Bronchial epithelial cell (primary cell): ENCODE measurements at regions not wholly inside any gene's neighbourhood (a gene's known extent, or its start where the extent isn't known, plus 50 kb on each side); places are given as distances from the start of the nearest gene placed in this dataset.

Experiments
- DNase-seq: peaks from one replicate; pipeline ENCODE4 v3.0.0-alpha.2; 2010; ENCODE audit warnings: low read depth
- FAIRE-seq: peaks from 2 replicates; lab custom pipeline; 2011; peaks lifted over from hg19 to GRCh38; lab: Jason Lieb, UNC
- H3K27me3 ChIP-seq: 2 replicates; pipeline ENCODE4 v1.5.1; 2011; ENCODE audit warnings: low read length; ENCODE audit not compliant: control insufficient read depth, insufficient read depth
- H3K36me3 ChIP-seq: 2 replicates; pipeline ENCODE4 v1.5.1; 2011; ENCODE audit warnings: low read length; ENCODE audit not compliant: control insufficient read depth, insufficient read depth
- H3K4me3 ChIP-seq: 2 replicates; pipeline ENCODE4 v1.5.1; 2011; ENCODE audit warnings: mild to moderate bottlenecking, low read depth, low read length, control low read depth
- TF ChIP-seq, protein P1 (sequence below): IDR thresholded peaks from 2 replicates; pipeline ENCODE4 v1.5.1; 2011; ENCODE audit warnings: mild to moderate bottlenecking, moderate library complexity, low read length, control low read depth, inconsistent platforms; ENCODE audit not compliant: insufficient read depth, severe bottlenecking

- Histone ChIP-seq H3K4me3 (no peak overlapping the region), H3K36me3 (no peaks in the 10 kb centered on the region), H3K27me3 (no peaks in the 10 kb centered on the region)
- DNase-seq (no peak), FAIRE-seq (no peak)
- TF ChIP-seq, protein P1, sequence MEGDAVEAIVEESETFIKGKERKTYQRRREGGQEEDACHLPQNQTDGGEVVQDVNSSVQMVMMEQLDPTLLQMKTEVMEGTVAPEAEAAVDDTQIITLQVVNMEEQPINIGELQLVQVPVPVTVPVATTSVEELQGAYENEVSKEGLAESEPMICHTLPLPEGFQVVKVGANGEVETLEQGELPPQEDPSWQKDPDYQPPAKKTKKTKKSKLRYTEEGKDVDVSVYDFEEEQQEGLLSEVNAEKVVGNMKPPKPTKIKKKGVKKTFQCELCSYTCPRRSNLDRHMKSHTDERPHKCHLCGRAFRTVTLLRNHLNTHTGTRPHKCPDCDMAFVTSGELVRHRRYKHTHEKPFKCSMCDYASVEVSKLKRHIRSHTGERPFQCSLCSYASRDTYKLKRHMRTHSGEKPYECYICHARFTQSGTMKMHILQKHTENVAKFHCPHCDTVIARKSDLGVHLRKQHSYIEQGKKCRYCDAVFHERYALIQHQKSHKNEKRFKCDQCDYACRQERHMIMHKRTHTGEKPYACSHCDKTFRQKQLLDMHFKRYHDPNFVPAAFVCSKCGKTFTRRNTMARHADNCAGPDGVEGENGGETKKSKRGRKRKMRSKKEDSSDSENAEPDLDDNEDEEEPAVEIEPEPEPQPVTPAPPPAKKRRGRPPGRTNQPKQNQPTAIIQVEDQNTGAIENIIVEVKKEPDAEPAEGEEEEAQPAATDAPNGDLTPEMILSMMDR: no peak
These were observed 606.5 kb downstream of the HACE1 start for GRCh38 chr6:104253236-104253635.

GRCh38 chr6:104252276-104252675 is 607.4 kb downstream of the HACE1 start:
- Histone ChIP-seq H3K27me3 (no peaks in the 10 kb centered on the region), H3K4me3 (no peak overlapping the region), H3K36me3 (no peaks in the 10 kb centered on the region)
- TF ChIP-seq, protein P1: no peak
- FAIRE-seq (no peak), DNase-seq (peak; percentile 68)

DNA sequence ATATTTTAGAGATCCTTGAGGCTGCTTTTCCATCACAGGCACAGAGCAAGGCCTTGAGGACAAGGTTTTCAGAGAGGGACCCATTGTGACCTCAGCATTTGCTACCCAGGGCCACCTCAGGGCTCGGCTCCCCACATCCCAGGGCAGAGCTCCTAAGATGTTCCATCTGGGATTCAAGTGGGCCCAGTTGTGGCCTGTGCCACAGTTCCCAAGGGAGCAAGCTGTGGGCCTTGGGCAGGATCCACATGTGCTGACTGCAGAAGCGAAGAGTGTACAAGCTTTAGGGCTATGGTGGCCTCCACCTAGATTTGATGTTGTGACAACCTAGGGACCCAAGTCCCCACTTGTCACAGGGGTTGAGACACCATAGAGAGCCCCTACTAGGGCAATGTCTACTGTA is 608.1 kb downstream of the HACE1 start:
- no peak overlapping the region for H3K4me3 ChIP-seq
- DNase-seq (no peak), FAIRE-seq (no peak)
- TF ChIP-seq, protein P1: no peak
- no peaks in the 10 kb centered on the region for H3K27me3 ChIP-seq
- H3K36me3 ChIP-seq: no peaks in the 10 kb centered on the region

DNA sequence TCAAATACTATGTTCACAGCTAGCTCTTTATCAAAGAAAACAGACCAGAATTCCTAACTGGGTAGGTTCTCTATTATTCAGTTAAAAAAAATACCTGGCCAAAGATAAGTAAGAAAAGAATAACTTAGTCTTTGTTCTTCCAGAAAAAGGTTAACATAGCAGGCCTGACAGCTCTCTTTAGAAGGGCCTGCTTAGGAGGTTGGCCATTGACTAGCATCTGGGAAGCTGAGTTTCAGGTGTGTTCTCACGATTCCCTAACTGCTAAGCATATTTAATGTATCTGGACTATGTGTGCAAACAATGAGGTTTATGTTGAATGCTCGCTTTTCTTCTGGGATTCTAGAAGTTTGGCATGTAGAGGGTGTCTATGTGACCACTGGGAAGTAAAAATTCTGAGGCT is 618.9 kb downstream of the HACE1 start:
- TF ChIP-seq, protein P1: no peak
- no peak for DNase-seq
- no peak for FAIRE-seq

DNA sequence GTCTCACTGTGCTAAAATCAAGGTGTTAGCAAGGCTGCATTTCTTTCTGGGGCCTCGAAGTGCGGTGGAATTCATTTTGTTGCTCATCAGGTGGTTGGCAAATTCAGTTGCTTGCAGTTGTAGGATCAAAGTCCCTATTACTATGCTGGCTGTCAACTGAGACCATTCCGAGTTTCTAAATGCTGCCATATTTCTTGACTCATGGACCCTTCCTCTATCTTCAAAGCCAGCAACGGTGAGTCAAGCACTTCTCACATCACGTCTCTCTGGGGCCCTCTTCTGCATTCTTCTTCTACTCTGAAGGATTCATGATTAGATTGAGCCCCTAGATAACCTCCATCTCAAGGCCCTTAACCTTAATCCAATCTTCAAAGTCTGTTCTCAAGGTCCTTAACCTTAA is 619.7 kb downstream of the HACE1 start:
- FAIRE-seq (no peak), DNase-seq (no peak)
- TF ChIP-seq, protein P1: no peak
- Histone ChIP-seq H3K36me3 (no peaks in the 10 kb centered on the region), H3K4me3 (no peak overlapping the region), H3K27me3 (no peaks in the 10 kb centered on the region)

More for the DNA sequence above, 618.9 kb downstream of the HACE1 start:
- H3K36me3 ChIP-seq: no peaks in the 10 kb centered on the region
- no peaks in the 10 kb centered on the region for H3K27me3 ChIP-seq
- H3K4me3 ChIP-seq: no peak overlapping the region

GRCh38 chr6:104229057-104229456 is 630.7 kb downstream of the HACE1 start:
- Histone ChIP-seq H3K4me3 (no peak overlapping the region), H3K27me3 (no peaks in the 10 kb centered on the region), H3K36me3 (no peaks in the 10 kb centered on the region)
- FAIRE-seq (no peak), DNase-seq (no peak)
- TF ChIP-seq, protein P1: no peak
